Breast epithelium (tissue), 4 donors: ENCODE measurements at regions not wholly inside any gene's neighbourhood (a gene's known extent, or its start where the extent isn't known, plus 50 kb on each side); places are given as distances from the start of the nearest gene placed in this dataset.

Experiments
- DNase-seq, 2 donors: peaks; one replicate each; pipeline ENCODE4 v3.0.0-alpha.2; 2019; ENCODE audit warnings: low spot score in 2 of 2
- H3K27ac ChIP-seq, 2 donors: fragments of 200-600 bp; sonication (generic) in 1 of 2; one replicate each; pipeline ENCODE4 v1.5.1; 2016 to 2019; ENCODE audit warnings: mild to moderate bottlenecking in 1 of 2
- H3K27me3 ChIP-seq, 2 donors: fragments of 200-600 bp; sonication (generic) in 1 of 2; one replicate each; pipeline versions ENCODE4 v1.5.1 to v1.6.0; 2017 to 2019; ENCODE audit warnings: control low read depth in 1 of 2, mild to moderate bottlenecking in 1 of 2
- H3K36me3 ChIP-seq: fragments of 200-600 bp; one replicate; pipeline ENCODE4 v1.5.1; 2019
- H3K4me1 ChIP-seq, 2 donors: fragments of 200-600 bp; sonication (generic); one replicate each; pipeline ENCODE4 v1.5.1; 2016 to 2019; ENCODE audit warnings: control low read depth in 1 of 2
- H3K4me3 ChIP-seq, 3 donors: fragments of 200-600 bp; sonication (generic); 1 replicate in 2 of 3; 2 replicates in 1 of 3; pipeline ENCODE4 v1.5.1; 2016 to 2019; ENCODE audit warnings: mild to moderate bottlenecking in 3 of 3, moderate library complexity in 2 of 3
- H3K9me3 ChIP-seq, 2 donors: fragments of 200-600 bp; sonication (generic) in 1 of 2; one replicate each; pipeline ENCODE4 v1.5.1; 2016 to 2019; ENCODE audit warnings: control low read depth in 1 of 2
- POLR2A ChIP-seq: fragments of 450-650 bp; IDR thresholded peaks from one replicate; pipeline ENCODE4 v1.6.1; 2016; ENCODE audit warnings: antibody characterized with exemption, mild to moderate bottlenecking, moderate library complexity
- POLR2AphosphoS5 ChIP-seq, 3 donors: sonication (generic); formaldehyde crosslinking; IDR thresholded peaks; one replicate each; pipeline ENCODE4 v1.6.1; 2017; ENCODE audit warnings: antibody characterized with exemption in 3 of 3
- intact Hi-C: fragments of 100-400 bp; cut with DNase I; formaldehyde crosslinking; loops from one replicate; pipeline ENCODE4 v1.15.1; 2023; ENCODE audit warnings: low total_unique reads
- TF ChIP-seq, protein P1 (sequence below), 3 donors: fragments of 450-650 bp; IDR thresholded peaks; one replicate each; pipeline ENCODE4 v1.5.1; 2016 to 2017; ENCODE audit warnings: antibody characterized with exemption in 3 of 3, mild to moderate bottlenecking in 3 of 3, moderate library complexity in 3 of 3

DNA sequence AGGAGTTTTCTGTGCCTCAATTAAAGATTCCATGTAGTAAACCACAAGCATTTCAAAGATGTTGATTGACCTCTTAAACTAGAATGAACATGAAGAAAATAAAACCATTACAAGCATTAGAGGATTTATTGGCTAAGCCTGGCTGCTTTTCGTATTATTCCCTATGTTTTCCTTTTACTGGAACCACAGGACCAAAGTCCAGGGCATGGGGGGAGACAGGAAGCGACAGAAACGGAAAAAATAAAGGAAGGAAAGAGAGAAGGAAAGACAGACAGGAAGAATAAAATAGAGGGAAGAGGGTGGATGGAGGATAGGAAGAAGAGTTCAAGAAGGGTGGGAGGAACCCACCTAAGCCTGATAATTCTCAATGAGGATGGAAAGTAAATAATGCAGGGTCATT is 169.9 kb downstream of the SHQ1 start:
- Histone ChIP-seq H3K36me3 (no peaks in the 10 kb centered on the region), H3K9me3 (peaks cover 0 to 5% of the 10 kb centered on the region in 2 donors), H3K27me3 (no peaks in the 10 kb centered on the region), H3K4me1 (no peaks in the 10 kb centered on the region), H3K4me3 (no peak overlapping the region), H3K27ac (peak overlapping the region; percentile 14 to 41)
- intact Hi-C loops: no loop called here
- TF ChIP-seq POLR2A: no peak
- no peak for TF ChIP-seq POLR2AphosphoS5 (IDR thresholded peaks at IDR 0.05)
- TF ChIP-seq, protein P1, sequence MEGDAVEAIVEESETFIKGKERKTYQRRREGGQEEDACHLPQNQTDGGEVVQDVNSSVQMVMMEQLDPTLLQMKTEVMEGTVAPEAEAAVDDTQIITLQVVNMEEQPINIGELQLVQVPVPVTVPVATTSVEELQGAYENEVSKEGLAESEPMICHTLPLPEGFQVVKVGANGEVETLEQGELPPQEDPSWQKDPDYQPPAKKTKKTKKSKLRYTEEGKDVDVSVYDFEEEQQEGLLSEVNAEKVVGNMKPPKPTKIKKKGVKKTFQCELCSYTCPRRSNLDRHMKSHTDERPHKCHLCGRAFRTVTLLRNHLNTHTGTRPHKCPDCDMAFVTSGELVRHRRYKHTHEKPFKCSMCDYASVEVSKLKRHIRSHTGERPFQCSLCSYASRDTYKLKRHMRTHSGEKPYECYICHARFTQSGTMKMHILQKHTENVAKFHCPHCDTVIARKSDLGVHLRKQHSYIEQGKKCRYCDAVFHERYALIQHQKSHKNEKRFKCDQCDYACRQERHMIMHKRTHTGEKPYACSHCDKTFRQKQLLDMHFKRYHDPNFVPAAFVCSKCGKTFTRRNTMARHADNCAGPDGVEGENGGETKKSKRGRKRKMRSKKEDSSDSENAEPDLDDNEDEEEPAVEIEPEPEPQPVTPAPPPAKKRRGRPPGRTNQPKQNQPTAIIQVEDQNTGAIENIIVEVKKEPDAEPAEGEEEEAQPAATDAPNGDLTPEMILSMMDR (IDR thresholded peaks at IDR 0.05): no peak
- DNase-seq: no peak

DNA sequence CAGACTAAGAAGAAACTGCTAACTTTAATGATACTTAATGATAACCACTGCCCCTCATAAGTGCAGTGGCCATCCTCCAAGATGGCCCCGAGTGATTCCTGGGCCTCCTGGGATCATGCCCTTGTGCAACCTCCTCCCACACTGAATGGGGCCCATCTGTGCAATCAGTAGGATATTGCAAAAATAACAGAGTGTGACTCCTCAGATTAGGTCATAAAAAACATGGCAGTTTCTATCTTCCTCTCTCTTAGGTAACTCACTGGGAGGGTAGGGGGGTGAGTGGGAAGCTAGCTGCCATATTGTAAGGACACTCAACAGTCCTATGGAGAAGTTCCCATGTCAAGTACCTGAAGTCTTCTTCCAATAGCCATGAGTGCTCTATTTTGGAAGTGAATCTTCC is 173.0 kb downstream of the SHQ1 start:
- Histone ChIP-seq H3K4me3 (no peak overlapping the region), H3K4me1 (no peaks in the 10 kb centered on the region), H3K27ac (no peak overlapping the region), H3K9me3 (peaks cover 0 to 5% of the 10 kb centered on the region in 2 donors), H3K27me3 (no peaks in the 10 kb centered on the region), H3K36me3 (no peaks in the 10 kb centered on the region)
- no peak for DNase-seq
- TF ChIP-seq POLR2A: no peak
- TF ChIP-seq, protein P1 (IDR thresholded peaks at IDR 0.05): no peak
- TF ChIP-seq POLR2AphosphoS5 (IDR thresholded peaks at IDR 0.05): no peak
- intact Hi-C loops: no loop called here

DNA sequence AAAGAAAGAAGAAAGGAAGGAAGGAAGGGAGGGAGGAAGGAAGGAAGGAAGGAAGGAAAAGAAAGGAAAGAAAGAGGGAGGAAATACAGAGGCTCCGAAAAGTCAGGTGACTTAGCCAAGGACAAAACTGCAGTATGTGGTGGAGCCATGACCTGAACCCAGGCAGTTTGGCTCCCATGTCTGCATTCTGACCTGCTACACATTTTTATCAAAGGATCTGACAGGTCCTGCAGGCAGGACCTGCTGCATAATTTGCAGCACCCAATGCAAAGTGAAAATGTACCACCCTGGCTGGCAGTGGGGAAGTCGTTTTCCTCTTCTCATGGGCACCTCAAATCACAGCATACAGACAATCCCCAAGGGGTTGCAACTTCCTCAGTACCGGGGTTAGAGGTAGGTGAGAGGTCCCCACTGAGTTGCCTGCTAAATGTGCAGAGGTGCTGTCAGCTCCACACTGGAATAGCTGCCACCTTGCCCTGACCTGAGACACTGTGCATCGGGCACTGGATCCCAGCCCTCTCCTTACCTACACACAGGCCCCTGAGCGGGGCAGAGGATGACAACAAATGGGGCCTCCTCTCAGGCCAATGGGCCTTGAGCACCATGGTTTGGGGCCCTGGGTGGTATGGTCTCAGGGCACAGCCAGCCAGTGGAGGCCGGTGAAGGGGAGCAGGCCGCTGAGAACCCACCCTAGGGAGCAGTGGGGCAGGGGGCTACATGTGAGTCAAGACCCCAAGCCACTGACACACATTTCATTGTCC is 175.1 kb downstream of the SHQ1 start:
- no peak for TF ChIP-seq POLR2AphosphoS5 (IDR thresholded peaks at IDR 0.05)
- TF ChIP-seq, protein P1 (IDR thresholded peaks at IDR 0.05): no peak
- no peak for TF ChIP-seq POLR2A
- Histone ChIP-seq H3K27ac (no peak overlapping the region), H3K9me3 (peaks cover 0 to 5% of the 10 kb centered on the region in 2 donors), H3K4me1 (no peaks in the 10 kb centered on the region), H3K27me3 (no peaks in the 10 kb centered on the region), H3K4me3 (no peak overlapping the region), H3K36me3 (no peaks in the 10 kb centered on the region)
- DNase-seq: no peak
- intact Hi-C loops: no loop called here

DNA sequence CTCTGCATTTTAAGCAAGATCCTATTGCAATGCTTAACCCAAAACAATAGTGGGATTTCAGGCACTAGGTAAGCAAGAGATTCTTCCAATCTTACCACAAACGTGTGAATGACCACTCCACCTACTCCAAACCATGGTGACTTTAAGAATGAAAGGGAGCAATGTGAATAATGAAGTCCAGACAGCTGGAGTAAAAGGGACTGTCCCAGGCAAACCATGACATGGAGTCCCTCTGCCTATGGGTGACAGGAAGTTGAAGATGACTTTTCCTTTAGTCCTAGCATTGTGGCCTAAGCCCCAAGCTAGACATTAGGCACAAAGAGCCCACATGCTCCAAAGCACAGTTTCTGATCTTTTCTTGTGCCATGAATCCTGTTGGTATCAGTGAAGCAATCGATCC is 179.0 kb downstream of the SHQ1 start:
- DNase-seq: no peak
- Histone ChIP-seq H3K36me3 (no peaks in the 10 kb centered on the region), H3K27ac (no peak overlapping the region), H3K27me3 (no peaks in the 10 kb centered on the region), H3K4me3 (no peak overlapping the region), H3K9me3 (no peaks in the 10 kb centered on the region), H3K4me1 (no peaks in the 10 kb centered on the region)
- no peak for TF ChIP-seq POLR2A
- no peak for TF ChIP-seq POLR2AphosphoS5 (IDR thresholded peaks at IDR 0.05)
- TF ChIP-seq, protein P1 (IDR thresholded peaks at IDR 0.05): no peak
- intact Hi-C loops: no loop called here

DNA sequence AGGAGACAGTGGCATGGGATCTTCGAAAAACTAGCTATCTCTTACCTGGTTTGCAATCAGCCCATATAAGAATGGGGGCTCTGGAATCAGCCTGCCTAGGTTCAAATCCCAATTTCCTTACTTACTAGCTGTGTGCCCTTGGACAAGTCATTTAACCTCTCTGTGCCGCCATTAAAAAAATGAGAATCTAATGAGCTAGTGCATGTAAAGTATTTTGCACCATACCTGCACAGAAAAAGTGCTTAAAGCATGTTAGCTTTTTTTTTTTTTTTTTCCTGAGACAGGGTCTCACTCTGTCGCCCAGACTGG is 181.8 kb downstream of the SHQ1 start:
- TF ChIP-seq POLR2A (no peak), POLR2AphosphoS5 (IDR thresholded peaks at IDR 0.05) (no peak)
- TF ChIP-seq, protein P1 (IDR thresholded peaks at IDR 0.05): no peak
- no peaks in the 10 kb centered on the region for H3K27me3 ChIP-seq
- DNase-seq: no peak
- H3K4me3 ChIP-seq: no peak overlapping the region
- H3K27ac ChIP-seq: no peak overlapping the region
- H3K4me1 ChIP-seq: no peaks in the 10 kb centered on the region
- intact Hi-C loops: no loop called here
- H3K36me3 ChIP-seq: no peaks in the 10 kb centered on the region
- no peaks in the 10 kb centered on the region for H3K9me3 ChIP-seq
